ENCODE measurements at regions not wholly inside any gene's neighbourhood (a gene's known extent, or its start where the extent isn't known, plus 50 kb on each side); places are given as distances from the start of the nearest gene placed in this dataset.

GRCh38 chr7:20021831-20022230, 195.4 kb downstream of the MACC1 start:
- no peak for TF ChIP-seq CTCF (IDR thresholded peaks at IDR 0.05; ENCODE audit: low read length, missing control alignments)
- no peak overlapping the region for H3K4me3 ChIP-seq (replicated peaks; ENCODE audit: low read depth, low read length)
- DNase-seq (ENCODE audit: low read depth): no peak

DNA sequence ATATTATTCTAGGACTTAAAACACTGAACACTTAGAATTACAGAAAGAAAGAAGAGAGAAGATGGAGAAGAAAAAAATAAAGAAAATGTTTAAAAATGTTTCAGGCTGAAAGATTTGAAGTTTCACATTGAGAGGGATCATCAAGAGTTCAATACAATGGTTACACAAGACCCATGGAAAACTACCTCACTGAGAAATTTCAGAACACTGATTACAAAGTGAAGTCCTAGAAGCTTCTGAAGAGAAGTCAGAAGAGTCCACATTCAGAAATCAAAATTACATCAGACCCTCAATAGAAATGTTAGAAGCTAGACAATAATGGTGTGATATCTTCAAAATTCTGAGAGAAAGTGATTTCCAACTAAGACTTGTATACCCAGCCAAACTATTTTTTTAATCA, 196.1 kb downstream of the MACC1 start:
- no peak for TF ChIP-seq CTCF (IDR thresholded peaks at IDR 0.05; ENCODE audit: low read length, missing control alignments)
- no peak overlapping the region for H3K4me3 ChIP-seq (replicated peaks; ENCODE audit: low read depth, low read length)
- no peak for DNase-seq (ENCODE audit: low read depth)

- no peak for DNase-seq (ENCODE audit: low read depth)
- TF ChIP-seq CTCF (IDR thresholded peaks at IDR 0.05; ENCODE audit: low read length, missing control alignments): no peak
- no peak overlapping the region for H3K4me3 ChIP-seq (replicated peaks; ENCODE audit: low read depth, low read length)
Observed at GRCh38 chr7:20019757-20020432, 197.3 kb downstream of the MACC1 start.

GRCh38 chr7:20016669-20017068, 200.5 kb downstream of the MACC1 start:
- H3K4me3 ChIP-seq (replicated peaks; ENCODE audit: low read depth, low read length): no peak overlapping the region
- DNase-seq (ENCODE audit: low read depth): no peak
- no peak for TF ChIP-seq CTCF (IDR thresholded peaks at IDR 0.05; ENCODE audit: low read length, missing control alignments)

- H3K4me3 ChIP-seq (replicated peaks; ENCODE audit: low read depth, low read length): no peak overlapping the region
- no peak for DNase-seq (ENCODE audit: low read depth)
- no peak for TF ChIP-seq CTCF (IDR thresholded peaks at IDR 0.05; ENCODE audit: low read length, missing control alignments)
Observed at GRCh38 chr7:20013536-20013935, 203.6 kb downstream of the MACC1 start.

DNA sequence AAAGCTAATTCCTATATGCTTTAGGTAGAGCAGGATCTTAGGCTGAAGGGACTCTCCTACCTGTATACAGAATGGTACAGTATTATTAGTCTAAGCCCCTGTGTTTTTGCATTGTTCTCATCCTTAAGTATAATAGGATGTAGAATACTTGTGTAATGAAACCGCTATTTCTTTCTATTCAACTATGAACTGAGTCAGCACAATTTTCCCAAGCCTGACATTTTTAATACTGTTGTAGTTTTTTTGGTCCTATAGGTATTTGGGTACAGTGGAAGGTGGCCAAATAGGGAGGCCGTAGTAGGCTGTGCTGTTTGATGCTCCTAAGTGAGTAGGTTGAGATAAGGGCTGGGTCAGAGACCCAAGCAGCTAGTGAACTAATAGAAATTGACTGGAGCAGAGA, 205.1 kb downstream of the MACC1 start:
- no peak overlapping the region for H3K4me3 ChIP-seq (replicated peaks; ENCODE audit: low read depth, low read length)
- DNase-seq (ENCODE audit: low read depth): no peak
- no peak for TF ChIP-seq CTCF (IDR thresholded peaks at IDR 0.05; ENCODE audit: low read length, missing control alignments)

DNA sequence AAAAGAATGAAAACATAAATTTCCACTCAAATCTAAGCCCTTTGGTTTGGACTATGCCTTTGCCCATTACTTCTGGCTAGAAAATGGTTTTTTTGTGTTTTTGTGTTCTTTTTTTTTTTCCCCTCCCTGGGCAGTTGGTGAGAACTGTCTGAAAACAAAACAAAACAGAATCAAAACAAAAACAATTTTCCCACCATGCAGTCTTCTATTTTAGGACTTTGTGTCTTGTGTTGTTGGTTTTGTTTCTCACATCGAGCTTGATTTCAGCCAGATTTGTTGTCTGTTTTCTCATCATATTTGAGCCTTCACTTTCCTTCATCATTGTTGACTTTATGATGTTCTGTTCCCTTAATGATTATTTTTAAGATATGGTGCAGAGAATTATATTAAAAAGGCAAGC, 206.3 kb downstream of the MACC1 start:
- no peak for TF ChIP-seq CTCF (IDR thresholded peaks at IDR 0.05; ENCODE audit: low read length, missing control alignments)

More for the DNA sequence above, 206.3 kb downstream of the MACC1 start:
- no peak for DNase-seq (ENCODE audit: low read depth)
- H3K4me3 ChIP-seq (replicated peaks; ENCODE audit: low read depth, low read length): no peak overlapping the region
